ENCODE measurements at regions not wholly inside any gene's neighbourhood (a gene's known extent, or its start where the extent isn't known, plus 50 kb on each side); places are given as distances from the start of the nearest gene placed in this dataset.

- ATAC-seq (no peak), DNase-seq (ENCODE audit: low read depth, low spot score) (no peak)
- Histone ChIP-seq H3K27ac (ENCODE audit: low read length) (no peak overlapping the region), H3K36me3 (ENCODE audit: control insufficient read depth, insufficient read depth, low read length) (no peaks in the 10 kb centered on the region), H3K4me3 (ENCODE audit: low read depth in 2 of 2, low read length in 2 of 2) (no peak overlapping the region), H3K27me3 (ENCODE audit: control insufficient read depth, insufficient read depth, low read length) (no peaks in the 10 kb centered on the region), H3K9me3 (ENCODE audit: control insufficient read depth, insufficient read depth, low read depth, low read length) (no peaks in the 10 kb centered on the region), H3K4me1 (ENCODE audit: control insufficient read depth, insufficient read depth, low read length) (no peaks in the 10 kb centered on the region)
- TF ChIP-seq POLR2AphosphoS5 (IDR thresholded peaks at IDR 0.05; ENCODE audit: low read depth, low read length) (no peak), CTCF (IDR thresholded peaks at IDR 0.05) (no peak), REST (IDR thresholded peaks at IDR 0.05; ENCODE audit: insufficient read depth in 1 of 2, low read depth in 2 of 2, low read length in 1 of 2) (no peak), TCF7L2 (IDR thresholded peaks at IDR 0.05; ENCODE audit: low read depth, low read length) (no peak), SIN3A (IDR thresholded peaks at IDR 0.05; ENCODE audit: borderline replicate concordance, insufficient read depth, low read depth, low read length) (no peak)
- intact Hi-C loops (cut with micrococcal nuclease; ENCODE audit: unreplicated experiment) = no loop called here
- ChIA-PET CTCF (interaction anchor here (0.7 kb wide), 1 partner anchor 170 kb away, joined by 4 read pairs; no protein-coding TSS in a partner anchor), POLR2A (no interaction called here)
- in situ Hi-C loops (cut with HindIII; ENCODE audit: low pct_unique_long_range_greater_than_20kb, low sequenced_read_pairs) = no loop called here
- no TSS peak for BruUV-seq (replicated peaks)
Measured at GRCh38 chr2:150417278-150417677, 70.2 kb downstream of the RND3 start.

- H3K9me3 ChIP-seq (ENCODE audit: control insufficient read depth, insufficient read depth, low read depth, low read length) = no peaks in the 10 kb centered on the region
- peaks cover 3% of the 10 kb centered on the region; the same call in 1 of the 2 replicates for H3K4me1 ChIP-seq (ENCODE audit: control insufficient read depth, insufficient read depth, low read length)
- H3K27ac ChIP-seq (ENCODE audit: low read length) = no peak overlapping the region
- no peak overlapping the region for H3K4me3 ChIP-seq (ENCODE audit: low read depth in 2 of 2, low read length in 2 of 2)
- no TSS peak for BruUV-seq (replicated peaks)
- in situ Hi-C loops (cut with HindIII; ENCODE audit: low pct_unique_long_range_greater_than_20kb, low sequenced_read_pairs) (no loop called here), intact Hi-C loops (cut with micrococcal nuclease; ENCODE audit: unreplicated experiment) (no loop called here)
- ATAC-seq = no peak
- TF ChIP-seq SIN3A (IDR thresholded peaks at IDR 0.05; ENCODE audit: borderline replicate concordance, insufficient read depth, low read depth, low read length) = no peak
- TF ChIP-seq CTCF (IDR thresholded peaks at IDR 0.05) = no peak
- no peak for TF ChIP-seq TCF7L2 (IDR thresholded peaks at IDR 0.05; ENCODE audit: low read depth, low read length)
- no peak for TF ChIP-seq POLR2AphosphoS5 (IDR thresholded peaks at IDR 0.05; ENCODE audit: low read depth, low read length)
- TF ChIP-seq REST (IDR thresholded peaks at IDR 0.05; ENCODE audit: insufficient read depth in 1 of 2, low read depth in 2 of 2, low read length in 1 of 2) = no peak
- CTCF ChIA-PET = no interaction called here
- POLR2A ChIA-PET = interaction anchor here (0.6 kb wide), 1 partner anchor 1675 kb away, joined by 6 read pairs; no protein-coding TSS in a partner anchor
- no peaks in the 10 kb centered on the region for H3K27me3 ChIP-seq (ENCODE audit: control insufficient read depth, insufficient read depth, low read length)
- DNase-seq (ENCODE audit: low read depth, low spot score) = no peak
- no peaks in the 10 kb centered on the region for H3K36me3 ChIP-seq (ENCODE audit: control insufficient read depth, insufficient read depth, low read length)
Measured at GRCh38 chr2:150415022-150415421, 72.4 kb downstream of the RND3 start.
